H9 (cell line): ENCODE measurements at regions not wholly inside any gene's neighbourhood (a gene's known extent, or its start where the extent isn't known, plus 50 kb on each side); places are given as distances from the start of the nearest gene placed in this dataset.

Experiments
- DNase-seq: peaks from one replicate; pipeline ENCODE4 v3.0.0-alpha.2; 2017
- H2AFZ ChIP-seq: one replicate; pipeline ENCODE4 v1.6.1; 2013; ENCODE audit warnings: mild to moderate bottlenecking, low read length, control low read depth, moderate library complexity
- H2AK5ac ChIP-seq: 2 replicates; pipeline ENCODE4 v1.6.1; 2013; ENCODE audit warnings: low read length, control low read depth, mixed read lengths; ENCODE audit not compliant: insufficient read length
- H2BK120ac ChIP-seq: one replicate; pipeline ENCODE4 v1.6.1; 2013; ENCODE audit warnings: low read depth, mild to moderate bottlenecking, low read length, control low read depth, inconsistent platforms; ENCODE audit not compliant: poor library complexity, severe bottlenecking
- H2BK12ac ChIP-seq: 2 replicates; pipeline ENCODE4 v1.6.1; 2013; ENCODE audit warnings: low read length, control low read depth, mixed read lengths, low read depth; ENCODE audit not compliant: insufficient read length
- H2BK15ac ChIP-seq: 2 replicates; pipeline ENCODE4 v1.6.1; 2013; ENCODE audit warnings: low read depth, low read length, control low read depth
- H2BK20ac ChIP-seq: one replicate; pipeline ENCODE4 v1.6.1; 2013; ENCODE audit warnings: low read depth, mild to moderate bottlenecking, low read length, control low read depth, inconsistent platforms; ENCODE audit not compliant: poor library complexity, severe bottlenecking
- H2BK5ac ChIP-seq: 2 replicates; pipeline ENCODE4 v1.6.1; 2013; ENCODE audit warnings: low read length, control low read depth, mixed read lengths; ENCODE audit not compliant: insufficient read length
- H3K14ac ChIP-seq: 2 replicates; pipeline ENCODE4 v1.6.1; 2013; ENCODE audit warnings: low read length, control low read depth; ENCODE audit not compliant: insufficient read depth
- H3K18ac ChIP-seq: 2 replicates; pipeline ENCODE4 v1.6.1; 2013; ENCODE audit warnings: low read depth, mild to moderate bottlenecking, mixed read lengths, low read length, control low read depth; ENCODE audit not compliant: insufficient read length
- H3K23ac ChIP-seq: 2 replicates; pipeline ENCODE4 v1.6.1; 2013; ENCODE audit warnings: low read length, control low read depth, mixed read lengths, low read depth; ENCODE audit not compliant: insufficient read length
- H3K23me2 ChIP-seq: 2 replicates; pipeline ENCODE4 v1.6.1; 2013; ENCODE audit warnings: low read depth, mild to moderate bottlenecking, mixed read lengths, low read length, control low read depth; ENCODE audit not compliant: insufficient read length, poor library complexity, severe bottlenecking
- H3K27ac ChIP-seq: 2 replicates; pipeline ENCODE4 v1.5.1; 2013; ENCODE audit warnings: low read length, control low read depth, mixed read lengths, low read depth; ENCODE audit not compliant: insufficient read length
- H3K27me3 ChIP-seq: 2 replicates; pipeline ENCODE4 v1.6.1; 2013; ENCODE audit warnings: low read length, control low read depth, inconsistent platforms; ENCODE audit not compliant: insufficient read depth
- H3K4ac ChIP-seq: 2 replicates; pipeline ENCODE4 v1.6.1; 2013; ENCODE audit warnings: low read depth, mild to moderate bottlenecking, control low read depth, inconsistent platforms, low read length, moderate library complexity
- H3K4me1 ChIP-seq: 2 replicates; pipeline ENCODE4 v1.6.1; 2013; ENCODE audit warnings: low read length, control low read depth, inconsistent platforms; ENCODE audit not compliant: insufficient read depth
- H3K4me2 ChIP-seq: 2 replicates; pipeline ENCODE4 v1.6.1; 2013; ENCODE audit warnings: low read length, control low read depth, mixed read lengths; ENCODE audit not compliant: insufficient read length, insufficient read depth
- H3K56ac ChIP-seq: 2 replicates; pipeline ENCODE4 v1.6.1; 2013; ENCODE audit warnings: low read depth, mild to moderate bottlenecking, mixed read lengths, low read length, control low read depth; ENCODE audit not compliant: insufficient read length
- H3K79me1 ChIP-seq: 2 replicates; pipeline ENCODE4 v1.6.1; 2013; ENCODE audit warnings: low read depth, mild to moderate bottlenecking, moderate library complexity, low read length, control low read depth, inconsistent platforms; ENCODE audit not compliant: insufficient read depth, poor library complexity, severe bottlenecking
- H3K79me2 ChIP-seq: 2 replicates; pipeline ENCODE4 v1.6.1; 2013; ENCODE audit warnings: low read length, control low read depth, inconsistent platforms; ENCODE audit not compliant: insufficient read depth
- H3K9ac ChIP-seq: 2 replicates; pipeline ENCODE4 v1.6.1; 2013; ENCODE audit warnings: low read length, control low read depth, mixed read lengths; ENCODE audit not compliant: insufficient read length; ENCODE audit errors: extremely low read depth
- H3K9me3 ChIP-seq: one replicate; pipeline ENCODE4 v1.6.1; 2013; ENCODE audit warnings: low read depth, low read length, inconsistent platforms; ENCODE audit not compliant: control insufficient read depth
- H3T11ph ChIP-seq: one replicate; pipeline ENCODE4 v1.6.1; 2013; ENCODE audit warnings: mild to moderate bottlenecking, low read length, control low read depth, inconsistent platforms
- H4K20me1 ChIP-seq: one replicate; pipeline ENCODE4 v1.6.1; 2013; ENCODE audit not compliant: control insufficient read depth, insufficient read length, insufficient read depth
- H4K5ac ChIP-seq: 2 replicates; pipeline ENCODE4 v1.6.1; 2013; ENCODE audit warnings: low read depth, mild to moderate bottlenecking, mixed read lengths, low read length, control low read depth; ENCODE audit not compliant: insufficient read length
- H4K8ac ChIP-seq: replicated peaks from 2 replicates; pipeline ENCODE4 v1.6.1; 2013; ENCODE audit warnings: low read length, control low read depth, mixed read lengths, low read depth; ENCODE audit not compliant: insufficient read length
- H4K91ac ChIP-seq: 2 replicates; pipeline ENCODE4 v1.6.1; 2013; ENCODE audit warnings: low read depth, mild to moderate bottlenecking, moderate library complexity, mixed read lengths, low read length, control low read depth; ENCODE audit not compliant: insufficient read length
- H3K27ac Mint-ChIP-seq, 3 experiments: 2 replicates in 2 of 3; 3 replicates in 1 of 3; pipeline ENCODE4 v1.8.0; 2020 to 2021; ENCODE audit warnings: mixed read lengths in 3 of 3, mild to moderate bottlenecking in 1 of 3, moderate library complexity in 1 of 3
- H3K27me3 Mint-ChIP-seq: 2 replicates; pipeline ENCODE4 v1.8.0; 2021; ENCODE audit warnings: low read depth, mild to moderate bottlenecking, moderate library complexity, mixed read lengths
- H3K36me3 Mint-ChIP-seq, 3 experiments: 2 replicates in 2 of 3; 3 replicates in 1 of 3; pipeline ENCODE4 v1.8.0; 2020 to 2021; ENCODE audit warnings: low read depth in 3 of 3, mixed read lengths in 3 of 3; ENCODE audit not compliant: insufficient read depth in 1 of 3
- H3K4me1 Mint-ChIP-seq, 2 experiments: 2 replicates each; pipeline ENCODE4 v1.8.0; 2020; ENCODE audit warnings: mixed read lengths in 2 of 2
- H3K4me3 Mint-ChIP-seq, 2 experiments: 2 replicates in 1 of 2; 3 replicates in 1 of 2; pipeline ENCODE4 v1.8.0; 2020 to 2021; ENCODE audit warnings: mild to moderate bottlenecking in 2 of 2, mixed read lengths in 2 of 2, moderate library complexity in 1 of 2
- H3K9me3 Mint-ChIP-seq, 2 experiments: 2 replicates in 1 of 2; 3 replicates in 1 of 2; pipeline ENCODE4 v1.8.0; 2020; ENCODE audit warnings: mild to moderate bottlenecking in 2 of 2, mixed read lengths in 2 of 2, moderate library complexity in 1 of 2
- WGBS: extraction: QIAGEN DNeasy Blood & Tissue Kit; methylation state at CpG from one replicate; pipeline ENCODE4 v1.1.7; 2013; ENCODE audit warnings: missing lambda C conversion rate, low lambda C conversion rate, mixed read lengths; ENCODE audit not compliant: insufficient read length; ENCODE audit errors: extremely low coverage; 5-methylcytosine and 5-hydroxymethylcytosine counted together
- TF ChIP-seq, protein P1 (sequence below): fragments of 200-600 bp; sonication (generic); conservative IDR thresholded peaks from 3 replicates; pipeline ENCODE4 v1.8.0; 2021; ENCODE audit warnings: antibody characterized with exemption, mild to moderate bottlenecking

DNA sequence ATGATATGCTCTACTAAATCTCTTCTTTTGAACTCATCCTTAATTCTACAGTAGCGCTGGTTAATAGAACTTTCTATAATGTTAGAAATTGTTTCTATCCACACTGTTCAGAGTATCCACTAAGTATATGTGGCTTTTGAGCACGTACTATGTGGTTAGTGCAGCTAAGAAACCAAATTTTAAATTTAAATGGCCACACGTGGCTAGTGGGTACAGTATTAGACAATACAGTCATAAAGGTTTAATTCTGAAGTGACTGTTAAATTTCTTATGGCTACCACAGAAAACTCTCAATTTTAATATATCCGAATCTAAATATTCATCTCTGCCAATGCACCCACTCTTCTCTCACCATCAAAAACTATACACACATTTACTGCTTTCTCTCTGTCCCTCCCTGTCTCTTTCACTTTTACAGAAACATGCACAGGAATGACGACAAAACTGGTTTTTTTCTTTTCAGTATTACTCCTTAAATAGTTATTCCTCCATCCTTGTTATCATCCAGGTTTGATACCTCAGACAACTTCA lies 583.9 kb downstream of the KCTD8 start:
- Histone ChIP-seq H3K4ac (no peak overlapping the region), H2AK5ac (no peak overlapping the region), H3K9ac (no peak overlapping the region), H2AFZ (no peak overlapping the region), H2BK20ac (no peak overlapping the region), H3K56ac (no peak overlapping the region), H2BK12ac (no peak overlapping the region), H3K23me2 (no peaks in the 10 kb centered on the region), H3K27me3 (no peaks in the 10 kb centered on the region), H4K5ac (no peak overlapping the region), H2BK15ac (no peak overlapping the region), H2BK120ac (no peak overlapping the region), H3K4me1 (no peaks in the 10 kb centered on the region), H2BK5ac (no peak overlapping the region), H3K79me2 (no peaks in the 10 kb centered on the region), H4K91ac (no peak overlapping the region), H3K4me2 (no peak overlapping the region), H3K9me3 (no peaks in the 10 kb centered on the region), H3T11ph (no peak overlapping the region), H3K14ac (no peak overlapping the region), H3K23ac (no peak overlapping the region), H3K79me1 (no peaks in the 10 kb centered on the region), H4K8ac (no peak overlapping the region), H3K27ac (no peak overlapping the region), H3K18ac (no peak overlapping the region), H4K20me1 (no peaks in the 10 kb centered on the region)
- Mint-ChIP-seq H3K4me3 (no peak overlapping the region), H3K9me3 (0 out of 5 replicates have a peak, but pooled peaks cover 0 to 4% of the 10 kb centered on the region in 2 experiments), H3K4me1 (no peaks in the 10 kb centered on the region), H3K27ac (no peak overlapping the region), H3K36me3 (peaks cover 0 to 6% (median 0%) of the 10 kb centered on the region in 3 experiments; a peak in 1 of 7 replicates), H3K27me3 (no peaks in the 10 kb centered on the region)
- no peak for DNase-seq
- TF ChIP-seq, protein P1, sequence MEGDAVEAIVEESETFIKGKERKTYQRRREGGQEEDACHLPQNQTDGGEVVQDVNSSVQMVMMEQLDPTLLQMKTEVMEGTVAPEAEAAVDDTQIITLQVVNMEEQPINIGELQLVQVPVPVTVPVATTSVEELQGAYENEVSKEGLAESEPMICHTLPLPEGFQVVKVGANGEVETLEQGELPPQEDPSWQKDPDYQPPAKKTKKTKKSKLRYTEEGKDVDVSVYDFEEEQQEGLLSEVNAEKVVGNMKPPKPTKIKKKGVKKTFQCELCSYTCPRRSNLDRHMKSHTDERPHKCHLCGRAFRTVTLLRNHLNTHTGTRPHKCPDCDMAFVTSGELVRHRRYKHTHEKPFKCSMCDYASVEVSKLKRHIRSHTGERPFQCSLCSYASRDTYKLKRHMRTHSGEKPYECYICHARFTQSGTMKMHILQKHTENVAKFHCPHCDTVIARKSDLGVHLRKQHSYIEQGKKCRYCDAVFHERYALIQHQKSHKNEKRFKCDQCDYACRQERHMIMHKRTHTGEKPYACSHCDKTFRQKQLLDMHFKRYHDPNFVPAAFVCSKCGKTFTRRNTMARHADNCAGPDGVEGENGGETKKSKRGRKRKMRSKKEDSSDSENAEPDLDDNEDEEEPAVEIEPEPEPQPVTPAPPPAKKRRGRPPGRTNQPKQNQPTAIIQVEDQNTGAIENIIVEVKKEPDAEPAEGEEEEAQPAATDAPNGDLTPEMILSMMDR, result no peak
- WGBS, result 100% methylated on average over 1 of the region's 5 CpGs
